HG02678 (cell line): ENCODE measurements at regions not wholly inside any gene's neighbourhood (a gene's known extent, or its start where the extent isn't known, plus 50 kb on each side); places are given as distances from the start of the nearest gene placed in this dataset.
A peak's percentile ranks its signal among the peaks of the same experiment; 100 is the strongest.

Experiments
- ATAC-seq: cut with Tn5 transposase; IDR thresholded peaks from one replicate; pipeline ENCODE4 v1.9.1; 2021; ENCODE audit warnings: mild to moderate bottlenecking, moderate library complexity; ENCODE audit not compliant: unreplicated experiment

- ATAC-seq: no peak
These were observed 141.0 kb downstream of the MRPL14 start for GRCh38 chr6:43986177-43986825.

DNA sequence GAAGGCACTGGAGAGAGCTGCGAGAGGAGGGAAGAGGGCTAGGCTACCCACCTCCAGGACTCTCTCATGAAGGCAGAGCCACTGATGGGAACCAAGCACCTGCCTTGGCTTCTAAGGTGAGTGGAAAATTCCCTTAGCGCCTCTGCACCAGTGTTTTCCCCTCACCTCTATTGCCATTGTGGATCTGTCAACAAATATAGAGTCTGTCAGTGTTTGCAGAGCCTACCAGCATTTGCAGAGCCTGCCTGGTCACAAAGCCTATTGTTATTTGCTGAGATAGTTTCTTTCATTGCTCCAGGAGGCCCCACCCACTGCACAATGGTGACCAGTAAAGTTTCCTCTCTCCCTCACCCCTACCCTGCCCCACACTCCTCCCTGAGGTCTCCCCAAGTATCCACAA is 141.9 kb downstream of the MRPL14 start:
- ATAC-seq: no peak

DNA sequence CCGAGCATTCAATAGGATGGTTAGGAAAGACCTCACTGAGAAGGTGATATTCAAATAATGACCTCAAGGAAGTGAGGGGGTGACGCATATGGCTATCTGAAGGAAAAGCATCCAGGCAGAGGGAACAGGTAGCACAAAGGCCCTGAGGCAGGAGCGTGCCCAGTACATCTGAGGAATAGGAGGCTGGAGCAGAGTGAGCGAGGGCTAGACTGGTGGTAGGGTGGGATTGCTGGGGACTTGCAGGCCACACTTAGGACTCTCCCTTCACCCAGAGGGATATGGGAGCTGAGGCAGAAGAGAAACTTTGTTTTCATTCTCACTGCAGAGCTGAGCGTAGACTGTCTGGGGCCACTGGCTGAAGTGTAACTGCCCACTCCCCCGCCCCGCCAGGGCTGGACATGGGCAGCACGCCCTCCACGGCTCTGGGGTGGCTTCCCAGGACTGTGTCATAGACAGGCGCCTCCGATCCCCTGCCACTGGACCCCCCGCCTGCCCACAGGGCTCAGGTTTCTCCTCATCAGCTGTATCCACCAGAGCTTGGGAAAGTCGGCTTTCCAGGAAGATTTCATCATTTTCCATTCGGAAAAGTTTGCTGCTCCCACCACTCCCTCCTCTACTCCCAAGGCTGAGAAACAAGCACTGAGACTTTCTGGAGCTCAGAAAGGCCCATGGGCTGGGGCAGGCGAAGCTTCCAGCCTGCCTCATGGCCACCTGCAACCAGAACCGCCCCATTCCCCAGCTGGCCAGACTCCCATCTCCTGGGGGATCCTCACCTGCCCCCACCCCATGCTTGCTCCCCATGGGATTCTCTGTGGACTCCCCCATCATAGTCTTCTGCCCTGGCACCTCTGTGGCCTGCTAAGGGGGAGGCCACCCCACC is 142.6 kb downstream of the MRPL14 start:
- ATAC-seq: no peak

DNA sequence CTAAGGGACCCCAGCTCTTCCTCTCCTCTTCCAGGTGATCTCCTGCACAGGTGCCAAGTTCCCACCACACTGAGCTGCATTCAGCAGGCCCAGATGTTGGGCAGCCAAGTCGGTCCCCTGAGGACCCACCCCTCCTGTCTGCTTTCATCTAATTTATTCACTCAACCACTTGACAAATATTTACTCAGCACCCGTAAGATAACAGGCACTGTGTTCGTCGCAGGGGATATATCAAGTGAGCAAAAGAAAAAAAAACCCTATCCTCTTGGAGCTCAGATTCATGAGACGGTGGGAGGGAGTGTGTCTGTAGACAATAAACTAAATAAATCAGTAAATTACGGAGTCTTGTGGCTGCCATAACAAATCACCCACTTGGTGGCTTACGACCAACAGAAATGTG is 143.6 kb downstream of the MRPL14 start:
- ATAC-seq: no peak

DNA sequence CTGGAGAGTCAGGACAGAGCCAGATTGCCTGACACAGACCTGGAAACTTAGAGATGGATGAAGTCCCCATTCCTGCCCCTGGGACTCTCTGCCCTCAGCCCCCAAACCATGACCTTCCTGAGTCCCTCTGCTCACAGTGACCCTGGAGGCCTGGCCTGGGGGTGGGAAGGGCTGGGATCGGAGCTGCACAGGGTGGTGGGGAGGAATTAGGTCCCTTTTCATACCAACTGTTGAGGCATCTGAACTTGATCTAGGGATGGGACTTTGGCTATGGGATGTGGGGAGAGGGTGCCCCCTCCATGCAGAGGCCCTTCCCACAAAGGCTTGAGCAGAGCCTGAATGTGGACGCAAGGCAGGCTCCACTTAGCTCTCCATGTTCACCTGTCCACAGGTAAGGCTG is 144.1 kb downstream of the MRPL14 start:
- ATAC-seq: no peak

DNA sequence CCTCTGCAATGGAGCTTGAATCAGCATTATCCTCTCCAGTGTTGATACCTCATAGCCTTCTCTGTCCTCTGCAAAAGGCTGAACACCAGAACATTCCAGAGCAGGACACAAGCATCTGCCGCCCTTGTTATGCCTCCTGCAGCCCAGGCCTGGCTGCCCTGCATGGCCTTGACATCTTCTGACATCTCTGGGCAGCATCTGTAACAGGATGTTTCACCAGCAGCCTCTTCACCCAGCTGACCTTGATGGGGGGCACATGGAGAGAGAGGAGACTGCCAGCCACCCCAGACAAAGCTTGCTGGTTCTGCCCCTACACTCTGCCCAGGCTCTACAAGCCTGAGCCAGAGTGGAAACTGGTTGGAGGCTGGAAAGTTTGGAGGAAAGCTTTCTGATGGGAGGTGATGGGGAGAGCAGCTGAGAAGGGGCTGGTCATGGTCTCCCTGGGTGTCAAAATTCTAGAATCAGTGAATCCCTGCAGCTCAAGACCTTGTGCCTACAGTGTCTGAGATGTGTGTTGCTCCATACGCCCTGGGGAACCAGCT is 145.1 kb downstream of the MRPL14 start:
- ATAC-seq: no peak

DNA sequence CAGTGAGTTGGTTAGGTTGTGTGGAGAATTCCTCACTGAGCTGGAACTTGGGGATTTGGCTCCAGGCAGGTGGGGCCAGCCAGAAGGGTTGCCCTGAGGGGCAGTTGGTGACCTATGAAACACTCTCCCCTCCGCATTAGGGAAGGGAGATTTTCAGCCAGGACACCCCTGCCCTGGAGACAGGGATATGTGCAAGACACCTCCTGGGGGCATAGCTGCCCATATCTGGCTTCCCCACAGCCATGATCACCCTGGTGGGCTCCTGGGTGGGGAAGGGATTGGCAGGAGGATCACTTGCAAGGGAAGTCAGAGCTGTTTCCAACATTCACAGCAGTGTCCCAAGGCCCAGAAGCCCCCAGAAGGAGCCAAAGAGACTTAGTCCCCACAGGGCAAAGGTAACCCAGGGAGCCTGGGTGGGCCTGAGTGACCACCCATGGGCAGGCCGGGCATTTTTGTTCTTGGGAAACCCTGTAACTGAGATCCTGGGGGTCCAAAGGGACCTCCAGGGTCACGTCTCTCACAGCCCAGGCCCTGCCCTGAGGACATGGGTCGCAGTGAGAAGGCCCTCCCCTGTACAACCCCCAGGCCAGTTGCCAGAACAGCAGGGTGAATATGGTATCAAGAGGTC is 145.8 kb downstream of the MRPL14 start:
- no peak for ATAC-seq

GRCh38 chr6:43980004-43980795 is 147.1 kb downstream of the MRPL14 start:
- no peak for ATAC-seq

- ATAC-seq: no peak
These were observed 147.7 kb downstream of the MRPL14 start for GRCh38 chr6:43979525-43979924.

DNA sequence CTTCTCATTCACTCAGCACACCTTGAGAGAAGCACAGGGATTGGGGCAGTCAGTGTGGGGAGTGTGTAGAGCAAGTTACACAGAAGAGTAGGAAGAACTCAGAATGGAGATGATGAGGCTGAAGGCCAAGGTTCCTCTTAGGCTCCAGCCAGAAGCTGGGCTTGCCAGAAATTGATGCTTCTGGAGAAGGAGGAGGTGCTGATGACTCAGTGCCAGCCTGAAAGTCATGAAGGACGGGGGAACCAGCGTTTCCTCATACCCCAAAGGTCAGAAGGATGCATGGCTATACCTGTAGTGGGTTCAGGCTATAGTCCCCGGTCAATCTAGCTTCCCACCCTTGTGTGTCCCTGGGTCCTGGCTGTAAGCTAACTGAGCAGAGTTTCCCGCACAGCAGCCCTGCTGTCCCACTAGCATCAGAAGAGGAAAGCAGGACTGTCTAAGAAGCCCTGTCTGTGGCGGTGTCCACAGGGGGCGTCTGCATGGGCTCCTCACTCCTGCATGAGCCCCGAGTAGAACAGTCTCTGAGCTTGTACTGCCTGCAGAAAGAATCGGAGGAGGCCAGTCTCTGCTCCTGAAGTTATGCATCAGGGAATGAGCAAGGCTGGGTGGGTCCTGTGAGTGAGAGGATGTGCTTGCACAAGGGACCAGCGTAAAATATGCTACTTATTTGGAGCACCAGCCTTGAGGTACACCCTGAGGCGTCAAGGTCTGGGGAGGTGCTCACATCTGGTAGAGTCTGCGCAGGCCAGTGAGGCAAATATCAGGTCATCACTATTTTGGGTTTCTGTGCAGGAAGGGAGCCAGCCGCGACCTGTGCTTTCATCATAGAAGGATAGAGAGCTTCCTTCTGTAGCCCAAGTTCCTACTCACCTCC is 148.5 kb downstream of the MRPL14 start:
- ATAC-seq: no peak

- peak; percentile 87 for ATAC-seq
These were observed 149.7 kb downstream of the MRPL14 start for GRCh38 chr6:43977404-43978111.

- ATAC-seq: no peak
These were observed 150.4 kb downstream of the MRPL14 start for GRCh38 chr6:43976706-43977403.

GRCh38 chr6:43974643-43975230 is 152.5 kb downstream of the MRPL14 start:
- ATAC-seq: no peak

- ATAC-seq: no peak
These were observed 153.9 kb downstream of the MRPL14 start for GRCh38 chr6:43973357-43973756.

DNA sequence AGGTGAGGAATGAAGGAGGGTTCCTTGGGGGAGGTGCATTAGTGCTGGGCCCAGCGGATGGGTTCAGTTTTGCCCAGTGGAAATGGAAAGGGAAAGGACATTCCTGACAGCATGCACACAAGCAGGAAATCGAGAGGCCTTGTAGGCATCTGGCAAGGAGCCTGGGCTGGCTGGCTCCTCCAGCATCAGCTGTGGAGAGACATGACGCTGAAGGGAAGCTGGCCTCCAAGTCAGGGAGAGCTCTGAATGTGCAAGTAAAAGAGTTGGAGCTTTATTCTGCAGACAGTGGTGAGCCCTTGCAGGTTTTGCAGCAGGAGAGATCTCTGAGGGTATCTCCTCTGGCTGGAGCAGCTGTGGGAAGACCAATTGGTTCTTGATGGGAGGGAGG is 154.3 kb downstream of the MRPL14 start:
- no peak for ATAC-seq

GRCh38 chr6:43972179-43972912 is 154.9 kb downstream of the MRPL14 start:
- ATAC-seq: no peak

GRCh38 chr6:43971776-43972126 is 155.5 kb downstream of the MRPL14 start:
- ATAC-seq: no peak
